ELR (cell line): ENCODE measurements at regions not wholly inside any gene's neighbourhood (a gene's known extent, or its start where the extent isn't known, plus 50 kb on each side); places are given as distances from the start of the nearest gene placed in this dataset.
"Not testable (repeated sequence)": the region's sequence is repeated elsewhere in the genome, so short reads cannot be mapped to it uniquely, and the experiment has no call there.

Experiments used
- DNase-seq: peaks from one replicate; pipeline ENCODE4 v3.0.0-alpha.2; 2015; ENCODE audit warnings: low read depth

DNA sequence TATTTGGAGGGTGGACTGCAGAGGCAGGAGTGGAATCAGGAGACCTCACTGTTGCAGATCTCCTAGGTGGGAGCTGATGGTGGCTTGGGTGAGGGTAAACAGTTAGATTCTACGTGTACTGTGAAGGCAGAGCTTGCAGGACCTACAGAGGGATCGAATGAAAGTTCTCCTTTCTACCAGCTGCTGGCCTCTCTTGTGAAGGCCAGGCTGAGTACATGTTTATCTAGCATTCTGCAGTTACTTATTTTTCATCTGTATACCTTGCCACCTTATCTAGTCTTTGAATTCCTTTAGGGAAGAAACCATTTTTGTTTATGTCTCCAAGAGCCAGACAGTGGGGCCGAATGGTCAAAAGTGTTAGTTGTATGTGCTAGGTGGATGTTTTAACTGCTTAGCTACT lies 57.6 kb downstream of the PTTG1 start:
- DNase-seq: no peak

DNA sequence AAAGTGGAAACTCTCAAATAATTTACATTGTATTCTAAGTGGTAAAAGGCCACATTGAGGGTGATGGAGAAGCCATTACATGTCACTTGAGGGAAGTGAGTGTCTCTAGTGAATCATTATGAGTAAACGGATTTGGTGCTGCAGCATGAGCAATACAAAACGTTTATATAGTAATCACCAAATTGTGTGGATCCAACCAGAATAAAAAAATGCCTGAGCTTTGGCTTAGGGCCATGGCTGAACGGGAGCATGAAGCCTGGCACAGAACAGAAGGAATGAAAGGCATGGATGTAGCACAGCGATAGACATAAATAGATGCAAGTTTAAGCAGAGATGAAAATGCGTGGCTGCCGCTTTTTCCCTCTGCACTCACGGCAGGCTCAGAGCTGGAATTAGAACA lies 58.3 kb downstream of the PTTG1 start:
- DNase-seq: peak; percentile 93

DNA sequence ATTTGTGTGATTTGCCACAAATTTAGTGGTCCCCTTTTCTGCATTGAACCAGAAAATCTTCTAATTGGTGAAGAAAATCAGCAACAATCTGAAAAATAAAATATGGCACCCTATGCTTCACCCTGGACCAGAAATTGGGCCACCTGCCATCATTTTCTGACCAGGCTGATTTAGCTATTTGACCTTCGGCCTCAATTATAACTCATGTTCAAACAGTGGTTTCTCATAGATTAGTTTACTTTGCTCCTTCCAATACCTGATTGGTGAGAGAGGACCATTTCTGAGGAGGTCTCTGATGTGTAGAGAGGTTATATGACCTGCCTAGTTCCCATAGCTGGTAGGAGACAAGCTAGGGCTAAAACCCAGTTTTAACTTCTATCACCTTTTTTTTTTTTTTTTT lies 59.0 kb downstream of the PTTG1 start:
- peak; percentile 24 for DNase-seq

DNA sequence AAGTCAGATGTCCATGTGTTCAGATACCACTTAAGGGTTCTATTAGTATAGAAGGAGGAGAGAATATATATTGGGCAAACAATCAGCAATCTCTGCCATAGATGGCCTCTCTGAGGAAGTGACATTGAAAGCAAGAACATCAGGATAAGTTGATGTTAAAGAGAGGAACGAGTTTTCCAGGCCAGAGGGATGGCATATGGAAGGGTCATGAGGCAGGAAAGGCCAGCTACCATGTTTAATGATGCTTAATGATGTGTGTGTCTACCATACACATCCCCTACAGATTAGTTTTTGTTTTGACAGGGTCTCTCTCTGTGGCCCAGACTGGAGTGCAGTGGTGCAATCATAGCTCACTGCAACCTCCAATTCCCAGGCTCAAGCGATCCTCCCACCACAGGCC lies 63.0 kb downstream of the PTTG1 start:
- no peak for DNase-seq

DNA sequence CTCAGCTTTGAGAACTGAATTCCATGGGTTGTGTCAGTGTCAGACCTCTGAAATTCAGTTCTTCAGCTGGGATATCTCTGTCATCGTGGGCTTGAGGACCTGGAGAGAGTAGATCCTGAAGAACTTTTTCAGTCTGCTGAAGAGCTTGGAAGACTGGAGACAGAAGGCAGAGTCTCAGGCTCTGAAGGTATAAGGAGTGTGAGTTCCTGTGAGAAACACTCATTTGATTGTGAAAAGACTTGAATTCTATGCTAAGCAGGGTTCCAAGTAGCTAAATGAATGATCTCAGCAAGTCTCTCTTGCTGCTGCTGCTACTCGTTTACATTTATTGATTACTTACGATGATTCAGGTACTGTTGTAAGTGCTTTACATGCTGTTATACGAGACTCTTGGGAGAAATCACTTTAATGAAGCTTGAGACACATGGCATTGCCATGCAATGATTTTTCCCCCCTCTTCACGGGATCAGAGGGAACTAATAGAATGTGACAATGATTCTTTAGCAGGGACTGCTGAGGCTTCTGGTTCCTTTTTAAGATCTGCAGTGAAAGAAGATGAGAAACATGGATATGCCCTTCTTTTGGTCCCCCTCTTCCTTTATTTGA lies 63.8 kb downstream of the PTTG1 start:
- DNase-seq: no peak

DNA sequence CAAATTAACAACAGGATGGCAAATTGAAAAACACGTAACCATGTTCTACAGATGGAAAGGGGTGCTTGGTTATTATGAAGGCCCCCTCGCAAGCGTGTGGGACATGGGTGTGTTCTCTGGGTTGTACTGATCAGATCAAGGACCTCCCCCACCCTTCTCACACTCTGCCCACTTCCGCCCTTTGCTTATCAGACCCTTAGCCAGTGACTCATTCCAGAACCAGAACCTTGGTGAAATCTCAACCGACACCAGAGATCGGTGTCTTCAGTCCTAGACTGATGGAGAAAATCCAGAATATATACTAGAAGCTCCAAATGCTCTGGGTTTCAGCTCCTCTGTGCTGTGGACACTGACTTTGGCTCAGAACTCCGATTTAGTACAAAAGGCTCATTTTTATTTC lies 64.9 kb downstream of the PTTG1 start:
- DNase-seq: no peak

DNA sequence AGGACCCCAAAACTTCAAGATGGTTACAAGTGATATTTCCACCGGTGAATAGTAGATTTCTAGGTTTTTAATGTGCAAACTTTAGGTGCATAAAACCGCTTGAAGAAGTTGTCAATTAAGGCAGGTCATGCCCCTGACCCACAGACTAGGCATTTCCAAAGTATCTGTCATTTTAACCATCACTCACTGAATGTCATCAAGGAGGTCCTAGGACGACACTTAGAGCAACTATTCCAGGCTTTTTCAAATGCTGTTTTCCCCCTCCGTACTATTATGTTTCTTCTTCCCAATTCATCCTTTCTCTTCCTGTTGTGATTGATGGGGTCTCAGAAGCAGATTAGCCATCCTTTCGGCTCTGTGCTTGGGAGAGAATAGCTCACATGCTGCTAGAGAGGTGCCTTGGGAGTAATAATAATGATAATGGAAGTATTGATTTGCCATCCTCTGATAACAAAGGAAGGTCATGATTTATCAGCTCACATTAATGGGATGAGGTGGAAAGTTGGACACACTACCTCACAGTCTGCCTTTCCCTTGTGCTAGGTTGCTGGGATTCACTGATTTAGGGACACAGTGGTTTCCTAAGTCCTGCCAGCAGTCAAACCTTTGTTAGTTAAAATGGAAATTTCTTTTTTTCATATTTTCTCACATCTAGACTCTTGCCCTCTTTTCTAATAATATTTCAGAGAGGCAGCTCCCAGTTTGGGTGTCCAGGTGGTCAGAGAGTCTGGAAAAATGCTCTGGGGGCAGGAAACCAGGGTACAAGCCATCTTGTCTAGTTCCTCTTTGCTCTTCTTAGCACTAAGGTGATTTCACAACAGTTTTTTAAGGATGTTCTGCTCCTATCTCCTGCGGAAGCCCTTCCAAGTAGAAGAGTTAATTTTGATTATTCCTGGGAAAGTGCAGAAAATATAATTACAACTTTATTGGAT lies 67.0 kb downstream of the PTTG1 start:
- DNase-seq: no peak

DNA sequence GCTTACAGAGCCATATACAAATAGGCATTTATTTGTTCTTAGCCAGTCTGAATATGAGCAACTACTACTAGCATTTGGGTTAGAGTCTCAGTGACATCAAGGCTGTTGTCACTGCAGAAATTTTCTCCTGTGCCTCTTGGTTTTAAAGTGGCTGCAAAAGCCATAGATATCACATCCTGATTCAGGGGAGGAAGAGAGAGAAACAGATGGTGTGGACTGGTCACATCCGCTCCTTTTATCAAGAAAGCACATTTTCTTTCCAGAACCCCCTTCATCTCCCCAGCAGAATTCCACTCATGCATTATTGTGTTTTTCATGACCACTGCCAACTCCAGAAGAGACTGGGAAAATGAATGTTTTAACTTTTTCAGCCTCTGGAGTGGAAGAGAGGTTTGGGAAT lies 69.8 kb downstream of the PTTG1 start:
- no peak for DNase-seq

DNA sequence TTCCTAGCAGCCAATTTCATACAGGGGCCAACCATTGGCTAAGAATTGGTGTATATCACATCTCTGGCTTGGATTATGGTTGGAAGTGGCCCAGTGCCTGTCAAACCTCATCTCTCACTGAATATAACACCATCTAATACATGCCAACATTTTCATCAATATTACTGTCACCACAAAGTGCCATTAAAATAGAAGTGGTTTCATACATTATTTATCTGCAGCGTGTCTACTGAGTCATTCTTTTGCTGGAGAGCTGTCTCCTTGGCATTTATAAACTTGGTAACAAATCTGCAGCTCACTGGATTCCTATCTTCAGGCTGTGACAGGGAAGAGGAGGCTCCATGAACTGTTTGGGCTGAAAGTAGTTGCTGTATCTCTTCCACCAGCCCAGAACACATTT lies 70.9 kb downstream of the PTTG1 start:
- DNase-seq: peak; percentile 47

DNA sequence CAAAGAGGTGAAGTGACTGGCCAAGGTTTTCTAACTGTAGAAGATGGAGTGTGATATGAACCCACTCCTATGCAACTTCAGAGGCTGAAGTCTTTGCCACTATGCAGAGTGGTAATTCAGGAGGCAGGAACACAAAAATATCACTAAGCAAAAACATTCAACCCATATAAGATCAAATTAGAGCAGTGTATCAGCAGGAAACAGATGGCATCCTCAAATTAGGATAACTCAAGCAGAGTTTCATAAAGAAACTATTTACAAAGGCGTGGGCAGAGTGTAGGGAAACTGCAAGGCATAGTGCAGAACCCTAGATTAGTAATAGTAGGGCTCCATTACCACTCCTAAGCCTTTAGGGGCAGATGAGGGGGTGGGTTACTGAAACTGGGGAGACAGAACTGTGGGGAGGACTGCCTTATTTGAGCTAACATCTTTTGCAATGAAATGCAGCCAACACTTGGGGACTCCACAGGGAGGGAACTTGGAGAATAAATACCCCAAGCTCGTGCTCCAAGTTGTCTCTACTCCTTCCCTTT lies 72.2 kb downstream of the PTTG1 start:
- no peak for DNase-seq

DNA sequence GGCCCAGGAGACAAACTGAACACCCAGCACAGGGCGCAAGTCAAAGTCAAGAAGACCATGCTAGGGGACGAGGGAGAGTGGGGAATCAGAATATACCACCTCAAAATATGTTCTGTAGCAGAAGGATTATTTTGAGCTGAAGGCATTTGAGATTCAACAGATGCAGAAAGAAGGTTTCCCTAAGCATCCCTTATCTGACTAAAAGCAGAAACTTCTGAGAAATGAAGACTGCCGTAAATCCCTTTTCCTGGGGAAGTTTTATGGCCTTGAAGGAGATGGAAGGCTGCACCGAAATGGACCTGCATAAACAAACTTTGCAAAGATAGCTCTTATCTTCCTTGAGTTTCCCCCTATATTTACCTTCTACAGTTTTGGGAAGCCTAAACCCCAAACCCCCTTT lies 72.8 kb downstream of the PTTG1 start:
- DNase-seq: no peak

DNA sequence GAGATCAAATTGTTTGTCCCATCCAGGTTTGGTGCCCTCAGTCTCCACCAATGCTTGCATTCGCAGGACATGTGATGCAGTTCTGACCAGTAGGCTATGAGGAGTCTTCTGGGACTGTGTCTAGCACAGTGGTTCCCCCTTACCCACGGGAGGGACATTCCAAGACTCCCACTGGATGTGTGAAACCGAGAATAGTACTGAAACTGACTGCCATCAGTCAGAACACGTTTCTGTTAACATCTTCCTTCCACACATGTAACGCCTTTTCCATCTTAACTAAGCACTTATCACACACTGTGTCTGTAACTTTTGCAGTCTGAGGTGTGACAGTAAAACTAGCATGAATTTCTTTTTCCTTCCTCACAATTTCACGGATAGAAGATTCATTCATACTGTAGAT lies 74.7 kb downstream of the PTTG1 start:
- DNase-seq: no peak

DNA sequence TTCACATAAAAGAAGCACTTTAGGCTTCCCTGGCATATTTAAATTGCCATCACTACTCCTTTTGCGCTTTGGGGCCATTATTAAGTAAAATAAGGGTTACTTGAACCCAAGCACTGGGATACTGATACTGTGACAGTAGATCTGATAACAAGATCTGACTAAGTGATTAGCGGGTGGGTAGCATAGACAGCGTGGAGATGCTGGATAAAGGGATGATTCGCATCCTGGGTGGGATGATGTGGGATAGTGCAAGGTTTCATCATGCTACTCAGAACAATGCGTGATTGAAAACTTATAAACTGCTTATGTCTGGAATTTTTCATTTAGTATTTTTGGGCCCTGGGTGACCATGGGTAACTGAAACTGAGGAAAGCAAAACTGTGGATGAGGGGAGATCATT lies 75.1 kb downstream of the PTTG1 start:
- DNase-seq: peak; percentile 86

DNA sequence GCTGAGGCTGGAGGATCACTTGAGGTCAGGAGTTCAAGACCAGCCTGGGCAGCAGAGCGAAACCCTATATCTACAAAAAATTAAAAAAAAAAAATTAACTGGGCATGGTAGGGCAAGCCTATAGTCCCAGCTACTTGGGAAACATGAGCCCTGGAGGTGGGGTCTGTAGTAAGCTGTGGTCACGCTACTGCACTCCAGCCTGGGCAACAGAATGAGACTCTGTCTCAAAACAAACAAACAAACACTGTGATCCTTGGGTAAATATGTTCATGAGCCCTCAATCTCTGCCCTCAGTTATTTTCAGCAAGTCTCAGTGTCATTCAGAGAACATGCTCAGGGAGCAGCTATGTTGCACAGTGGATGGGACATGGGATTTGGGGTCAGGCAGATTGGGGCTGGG lies 76.2 kb downstream of the PTTG1 start:
- DNase-seq: no peak

DNA sequence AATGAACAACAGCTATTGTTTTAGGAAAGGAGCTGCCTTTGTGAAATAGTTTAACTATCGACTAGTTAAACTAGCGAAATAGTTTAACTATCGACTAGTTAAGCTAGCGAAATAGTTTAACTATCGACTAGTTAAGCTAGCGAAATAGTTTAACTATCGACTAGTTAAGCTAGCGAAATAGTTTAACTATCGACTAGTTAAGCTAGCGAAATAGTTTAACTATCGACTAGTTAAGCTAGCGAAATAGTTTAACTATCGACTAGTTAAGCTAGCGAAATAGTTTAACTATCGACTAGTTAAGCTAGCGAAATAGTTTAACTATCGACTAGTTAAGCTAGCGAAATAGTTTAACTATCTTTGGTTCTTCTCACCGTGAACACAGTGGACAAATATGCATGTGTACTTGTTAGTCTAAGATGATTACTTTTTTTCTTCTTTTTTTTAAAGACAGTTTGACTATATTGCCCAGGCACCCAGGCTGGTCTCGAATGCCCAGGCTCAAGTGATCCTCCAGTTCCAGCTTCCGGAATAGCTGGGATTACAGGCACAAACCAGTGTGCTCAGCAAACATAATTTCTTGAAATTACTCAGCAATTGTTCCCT lies 76.9 kb downstream of the PTTG1 start:
- not testable (repeated sequence) for DNase-seq

DNA sequence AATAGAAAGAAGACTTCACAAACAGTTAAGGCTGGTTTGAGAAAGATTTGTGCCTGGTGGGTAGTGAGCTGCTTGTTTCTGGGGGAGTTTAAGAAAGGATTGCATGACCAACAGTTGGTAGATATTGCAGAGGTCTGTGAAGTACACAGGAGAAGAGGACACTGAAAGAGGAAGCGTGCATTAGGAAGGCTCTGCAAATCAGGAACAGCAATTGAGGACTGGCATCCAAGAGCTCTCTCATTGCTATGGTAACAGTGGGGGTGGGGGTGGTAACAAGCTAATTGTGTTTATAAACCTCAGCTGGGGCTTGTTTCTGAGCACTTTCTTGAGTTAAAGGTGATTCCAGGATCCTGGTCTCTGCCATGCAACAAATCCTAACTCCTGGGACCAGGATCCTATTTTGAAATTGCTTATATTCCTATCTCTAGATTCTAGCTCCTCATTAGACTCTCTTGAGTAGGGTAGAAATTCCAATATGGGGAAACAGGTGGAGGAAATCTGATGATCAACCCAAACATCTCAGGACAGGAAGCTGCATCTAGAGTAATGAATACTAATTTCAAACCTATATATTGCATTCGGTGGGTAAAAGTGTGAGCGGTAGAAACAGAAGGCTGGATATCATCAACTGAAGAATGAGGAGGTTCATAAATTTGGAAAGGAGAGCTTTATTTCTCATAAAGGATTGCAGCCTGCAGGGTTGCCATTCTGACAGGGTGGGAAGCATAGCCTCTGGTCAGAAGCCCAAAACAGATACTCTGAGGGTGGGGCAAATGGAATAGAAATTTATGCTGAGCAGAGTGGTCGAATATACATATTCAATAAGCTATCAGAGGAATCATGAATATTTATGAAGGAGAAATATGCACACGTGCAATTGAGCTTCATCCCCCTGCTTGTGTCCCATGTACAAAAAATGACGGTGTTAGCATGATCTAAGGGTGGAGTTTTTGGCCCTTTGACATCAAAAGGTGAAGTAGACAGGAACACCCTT lies 79.4 kb downstream of the PTTG1 start:
- DNase-seq: no peak

DNA sequence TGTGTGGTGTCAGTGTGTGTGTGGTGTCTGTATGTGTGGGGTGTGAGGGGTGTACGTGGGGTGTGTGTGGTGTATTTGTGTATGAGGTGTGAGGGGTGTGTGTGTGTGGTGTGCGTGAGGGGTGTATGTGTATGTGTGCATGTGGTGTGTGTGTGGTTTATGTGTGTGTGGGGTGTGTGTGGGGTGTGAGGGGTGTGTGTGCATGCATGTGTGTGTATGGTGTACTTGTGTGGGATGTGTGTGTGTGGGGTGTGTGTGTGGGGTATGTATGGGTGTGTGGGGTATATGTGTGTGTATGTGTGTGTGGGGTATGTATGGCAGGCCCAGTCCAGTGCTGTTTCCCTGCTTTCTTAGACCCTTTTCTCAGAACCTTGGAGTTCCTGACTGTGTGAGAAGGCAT lies 83.3 kb downstream of the PTTG1 start:
- no peak for DNase-seq

DNA sequence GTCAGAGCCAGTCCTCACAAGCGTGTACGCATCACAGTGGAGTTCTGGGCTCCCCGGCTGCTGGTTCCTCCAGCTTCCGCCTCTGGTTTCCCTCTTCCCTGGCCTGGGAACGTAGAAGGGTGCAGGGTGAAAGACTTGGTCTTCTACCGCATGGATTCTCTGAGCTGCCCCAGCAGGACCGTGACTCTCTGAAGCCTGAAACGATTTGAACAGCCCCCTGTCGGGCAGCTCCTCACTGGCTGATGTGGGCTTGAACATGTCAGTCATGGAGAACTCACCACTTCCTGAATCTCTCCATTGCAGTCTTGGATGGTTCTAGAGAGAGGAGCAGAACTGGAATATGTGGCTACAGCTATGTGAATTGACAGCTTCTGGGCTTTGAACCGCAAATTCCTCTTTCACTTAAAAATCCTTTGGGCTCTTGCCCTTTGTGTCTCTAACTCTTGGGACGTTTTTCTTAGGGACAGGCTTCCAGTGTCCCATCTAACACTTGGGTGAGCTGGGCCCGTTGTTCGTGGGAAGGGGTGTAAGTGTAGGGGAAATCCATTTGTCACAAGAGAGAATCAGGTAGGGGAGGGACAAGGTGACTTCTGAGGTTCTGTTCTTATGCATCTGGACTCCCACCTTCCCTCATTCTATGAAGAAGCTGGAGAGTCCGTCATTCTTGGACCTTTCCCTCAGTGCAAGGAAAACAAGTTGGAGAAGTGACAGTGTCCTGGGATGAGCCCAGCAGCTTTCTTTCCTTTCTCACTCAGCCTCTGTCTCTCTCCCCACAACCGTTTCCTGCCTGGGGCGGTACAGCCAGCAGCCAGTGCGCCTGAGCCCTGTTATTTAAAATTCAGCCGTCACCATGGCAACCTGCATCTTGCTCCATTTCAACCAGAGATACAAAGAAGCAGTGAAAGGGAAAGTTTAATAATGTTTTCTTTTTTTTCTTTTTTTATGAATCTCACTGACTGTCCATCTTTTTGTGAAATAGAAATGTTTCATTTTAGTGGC lies 84.7 kb downstream of the PTTG1 start:
- peak; percentile 28 for DNase-seq

DNA sequence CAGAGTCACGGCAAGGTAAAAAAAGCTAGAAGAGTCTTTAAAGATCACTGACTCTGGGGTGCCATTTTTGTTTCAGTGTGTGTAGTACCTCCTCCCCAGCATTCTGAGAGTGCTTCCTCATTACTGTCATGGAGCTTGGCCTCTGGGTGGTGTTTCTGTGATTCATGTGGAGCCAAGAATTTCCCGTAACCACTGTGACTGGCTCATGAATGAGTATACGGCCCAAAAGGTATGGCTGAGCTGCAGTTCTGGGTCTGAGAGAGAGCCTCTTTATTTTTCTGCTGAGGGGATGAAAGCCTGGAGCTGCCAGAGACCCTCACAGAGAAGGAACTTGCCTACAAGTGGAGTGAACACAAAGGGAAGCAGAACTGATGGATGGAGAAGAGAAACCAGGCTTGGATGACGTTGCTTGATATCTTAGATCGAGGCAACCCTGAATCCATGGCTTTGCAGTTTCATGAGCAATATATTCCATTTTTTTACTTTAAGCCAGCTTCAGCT lies 85.6 kb downstream of the PTTG1 start:
- peak; percentile 90 for DNase-seq

DNA sequence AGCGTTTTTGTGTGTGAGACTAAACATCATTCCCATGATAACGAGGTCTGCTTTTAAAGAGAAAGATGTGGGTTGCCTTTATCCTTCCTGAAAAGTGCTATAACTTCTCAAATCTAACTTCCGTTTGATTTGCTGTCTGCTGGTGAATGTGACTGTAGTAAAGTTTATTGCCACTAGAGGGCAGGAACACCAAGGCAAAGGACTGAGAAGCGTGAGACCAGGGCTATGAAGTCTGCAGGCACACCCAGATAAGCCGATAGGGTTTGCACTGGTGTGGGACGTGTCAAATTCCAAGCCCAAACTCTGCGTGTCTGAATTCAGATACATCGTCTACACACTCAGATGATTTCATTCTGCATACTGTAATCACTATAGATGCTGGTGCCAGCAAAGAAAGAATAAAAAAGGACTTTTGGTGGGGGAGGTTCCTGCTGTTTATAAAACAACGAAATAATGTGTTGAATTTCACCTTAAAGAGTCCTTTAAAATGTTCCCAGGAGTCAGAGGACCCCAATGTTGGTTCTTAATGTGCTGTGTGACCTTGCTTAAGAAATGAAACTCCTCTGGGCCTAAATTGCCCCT lies 87.2 kb downstream of the PTTG1 start:
- peak; percentile 87 for DNase-seq
